ENCODE measurements at regions not wholly inside any gene's neighbourhood (a gene's known extent, or its start where the extent isn't known, plus 50 kb on each side); places are given as distances from the start of the nearest gene placed in this dataset.
"Not testable (repeated sequence)": the region's sequence is repeated elsewhere in the genome, so short reads cannot be mapped to it uniquely, and the experiment has no call there.

DNA sequence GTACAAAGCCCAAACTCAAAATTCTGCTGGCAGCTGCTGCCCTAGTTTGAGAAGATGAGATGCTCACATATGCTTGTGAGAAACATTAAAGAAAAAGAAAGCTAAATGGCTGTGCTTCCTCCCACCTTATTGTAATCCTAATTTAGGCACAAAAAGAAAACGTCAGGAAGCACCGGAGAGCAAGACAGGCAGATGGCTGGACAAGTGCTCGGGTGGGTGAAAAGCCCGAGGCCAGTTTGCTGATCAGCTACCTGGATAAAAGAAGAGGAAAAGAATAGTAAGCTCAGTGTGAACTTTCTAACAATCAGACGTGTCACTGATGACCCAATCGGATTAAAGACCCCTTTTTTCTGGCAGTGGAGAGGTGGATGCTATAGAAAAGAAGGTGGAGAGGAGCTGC is 368.0 kb upstream of the ATP10A start:
- TF ChIP-seq JUND (IDR thresholded peaks at IDR 0.05; ENCODE audit: low read depth): no peak
- in situ Hi-C loops (cut with HindIII; ENCODE audit: low pct_unique_long_range_greater_than_20kb, low sequenced_read_pairs): no loop called here
- DNase-seq (ENCODE audit: low read depth in 1 of 2, low spot score in 1 of 2): no peak

DNA sequence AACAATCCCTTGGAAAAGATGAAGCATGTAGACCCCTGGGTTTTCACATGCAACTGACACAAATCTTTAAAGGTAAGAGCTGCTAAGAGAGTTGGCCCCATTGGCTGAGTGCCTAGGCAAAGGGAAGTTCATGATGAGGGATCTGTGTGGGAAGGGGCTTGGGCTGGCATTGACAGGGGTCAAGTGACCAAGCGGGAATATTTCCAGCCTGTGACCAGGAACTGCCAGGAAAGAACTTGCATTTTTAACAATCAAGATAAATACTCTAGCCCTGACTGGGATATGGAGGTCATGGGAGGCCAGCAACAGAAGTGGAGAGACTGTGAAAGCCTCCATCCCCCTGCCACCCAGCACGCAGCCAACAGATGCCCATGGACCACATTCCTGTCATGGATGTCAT is 361.1 kb upstream of the ATP10A start:
- no peak for DNase-seq (ENCODE audit: low read depth in 1 of 2, low spot score in 1 of 2)
- no peak for TF ChIP-seq JUND (IDR thresholded peaks at IDR 0.05; ENCODE audit: low read depth)
- in situ Hi-C loops (cut with HindIII; ENCODE audit: low pct_unique_long_range_greater_than_20kb, low sequenced_read_pairs): no loop called here

DNA sequence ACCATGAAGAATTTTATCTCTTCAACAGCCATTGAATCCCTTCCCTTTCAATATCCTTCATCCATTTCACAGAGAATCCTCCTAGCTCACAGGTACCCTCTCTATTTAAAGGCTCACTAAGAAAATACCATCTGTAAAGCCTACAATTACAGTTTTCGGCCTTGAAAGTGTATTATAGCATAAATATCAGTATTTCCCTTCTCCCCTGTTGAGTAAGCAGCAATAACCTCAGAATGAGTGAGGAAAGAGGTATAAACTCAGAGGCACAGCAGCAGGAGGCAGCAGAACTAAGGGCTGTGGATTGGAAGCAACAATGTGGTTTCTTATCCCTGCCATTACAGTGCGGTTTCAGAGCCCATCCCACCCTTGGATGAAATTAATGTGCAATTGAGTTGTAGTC is 360.6 kb upstream of the ATP10A start:
- in situ Hi-C loops (cut with HindIII; ENCODE audit: low pct_unique_long_range_greater_than_20kb, low sequenced_read_pairs): no loop called here
- TF ChIP-seq JUND (IDR thresholded peaks at IDR 0.05; ENCODE audit: low read depth): no peak
- DNase-seq (ENCODE audit: low read depth in 1 of 2, low spot score in 1 of 2): no peak

- peak in 1 of 2 experiments; percentile 9 for DNase-seq (ENCODE audit: low read depth in 1 of 2, low spot score in 1 of 2)
- TF ChIP-seq JUND (IDR thresholded peaks at IDR 0.05; ENCODE audit: low read depth): no peak
- in situ Hi-C loops (cut with HindIII; ENCODE audit: low pct_unique_long_range_greater_than_20kb, low sequenced_read_pairs): no loop called here
Observed at GRCh38 chr15:26222781-26223180, 359.7 kb upstream of the ATP10A start.

DNA sequence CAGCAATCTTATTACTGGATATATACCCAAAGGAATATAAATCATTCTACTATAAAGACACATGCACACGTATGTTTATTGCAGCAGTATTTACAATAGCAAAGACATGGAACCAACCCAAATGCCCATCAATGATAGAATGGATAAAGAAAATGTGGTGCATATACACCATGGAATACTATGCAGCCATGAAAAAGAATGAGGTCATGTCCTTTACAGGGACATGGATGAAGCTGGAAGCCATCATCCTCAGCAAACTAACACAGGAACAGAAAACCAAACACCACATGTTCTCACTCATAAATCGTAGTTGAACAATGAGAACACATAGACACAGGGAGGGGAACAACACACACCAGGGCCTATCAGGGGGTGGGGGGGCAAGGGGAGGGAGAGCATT is 353.9 kb upstream of the ATP10A start:
- in situ Hi-C loops (cut with HindIII; ENCODE audit: low pct_unique_long_range_greater_than_20kb, low sequenced_read_pairs); DNase-seq (ENCODE audit: low read depth in 1 of 2, low spot score in 1 of 2): not testable (repeated sequence)

- in situ Hi-C loops (cut with HindIII; ENCODE audit: low pct_unique_long_range_greater_than_20kb, low sequenced_read_pairs): no loop called here
- TF ChIP-seq JUND (IDR thresholded peaks at IDR 0.05; ENCODE audit: low read depth): no peak
- DNase-seq (ENCODE audit: low read depth in 1 of 2, low spot score in 1 of 2): no peak
Observed at GRCh38 chr15:26214290-26214689, 351.2 kb upstream of the ATP10A start.

DNA sequence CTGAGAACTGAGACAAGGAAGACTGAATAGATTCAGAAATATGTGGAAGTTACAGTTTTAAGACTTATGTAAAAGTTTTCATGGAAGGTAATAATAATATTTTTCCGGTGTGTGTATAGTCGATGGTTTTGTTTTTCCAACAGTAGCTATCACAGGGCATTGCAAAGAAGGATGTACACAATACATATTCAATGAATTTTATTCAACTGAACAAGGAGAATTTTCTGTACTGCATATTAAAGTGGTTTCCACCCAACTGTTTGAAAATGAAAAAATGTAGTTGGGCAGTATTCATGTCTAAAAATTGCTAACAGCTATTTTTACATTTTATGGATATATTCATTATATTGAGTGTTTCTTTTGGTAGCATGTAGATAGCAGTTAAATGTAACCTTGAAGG is 350.3 kb upstream of the ATP10A start:
- in situ Hi-C loops (cut with HindIII; ENCODE audit: low pct_unique_long_range_greater_than_20kb, low sequenced_read_pairs): no loop called here
- no peak for DNase-seq (ENCODE audit: low read depth in 1 of 2, low spot score in 1 of 2)
- no peak for TF ChIP-seq JUND (IDR thresholded peaks at IDR 0.05; ENCODE audit: low read depth)

DNA sequence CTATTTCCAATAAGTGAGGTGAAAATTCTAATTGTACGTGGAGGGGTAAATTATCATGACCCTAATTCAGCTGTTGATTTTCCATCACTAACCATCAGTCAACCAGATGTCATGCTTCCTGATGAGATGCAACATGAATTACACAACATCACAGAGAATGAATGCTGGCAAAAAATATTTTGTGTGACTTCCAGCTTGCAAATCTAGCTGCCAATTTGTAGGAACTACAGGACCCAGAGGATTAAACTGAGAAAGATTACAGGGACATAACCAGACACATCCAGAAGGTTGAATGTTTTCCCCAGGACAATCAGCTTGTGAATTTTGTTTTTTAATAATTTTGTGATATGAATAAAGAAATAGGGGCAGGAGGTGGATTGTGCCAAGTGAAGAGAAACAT is 349.0 kb upstream of the ATP10A start:
- in situ Hi-C loops (cut with HindIII; ENCODE audit: low pct_unique_long_range_greater_than_20kb, low sequenced_read_pairs): no loop called here
- DNase-seq (ENCODE audit: low read depth in 1 of 2, low spot score in 1 of 2): no peak
- TF ChIP-seq JUND (IDR thresholded peaks at IDR 0.05; ENCODE audit: low read depth): no peak

GRCh38 chr15:26210980-26211379 is 347.9 kb upstream of the ATP10A start:
- TF ChIP-seq JUND (IDR thresholded peaks at IDR 0.05; ENCODE audit: low read depth): no peak
- in situ Hi-C loops (cut with HindIII; ENCODE audit: low pct_unique_long_range_greater_than_20kb, low sequenced_read_pairs): no loop called here
- DNase-seq (ENCODE audit: low read depth in 1 of 2, low spot score in 1 of 2): no peak

GRCh38 chr15:26201177-26201858 is 338.2 kb upstream of the ATP10A start:
- no peak for TF ChIP-seq JUND (IDR thresholded peaks at IDR 0.05; ENCODE audit: low read depth)
- in situ Hi-C loops (cut with HindIII; ENCODE audit: low pct_unique_long_range_greater_than_20kb, low sequenced_read_pairs): no loop called here
- no peak for DNase-seq (ENCODE audit: low read depth in 1 of 2, low spot score in 1 of 2)

DNA sequence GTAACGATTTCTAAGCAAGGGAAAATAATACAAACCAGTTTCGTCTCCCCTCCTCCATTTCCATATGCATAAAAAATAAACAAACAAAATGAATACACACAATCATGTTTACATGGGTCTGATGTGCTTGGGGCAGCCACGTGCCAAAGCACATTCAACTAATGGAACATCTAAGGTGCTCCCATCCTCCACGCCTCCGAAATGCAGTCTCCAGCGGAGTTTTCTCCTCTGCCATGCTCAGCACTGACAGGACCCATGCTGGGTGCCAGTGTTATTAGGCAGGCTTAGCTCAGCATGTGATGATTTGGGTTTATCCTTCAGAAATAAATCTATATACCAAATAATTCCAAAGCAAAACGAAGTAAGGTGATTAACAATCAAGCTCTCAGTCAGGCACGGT is 337.3 kb upstream of the ATP10A start:
- TF ChIP-seq JUND (IDR thresholded peaks at IDR 0.05; ENCODE audit: low read depth): no peak
- in situ Hi-C loops (cut with HindIII; ENCODE audit: low pct_unique_long_range_greater_than_20kb, low sequenced_read_pairs): no loop called here
- no peak for DNase-seq (ENCODE audit: low read depth in 1 of 2, low spot score in 1 of 2)

- DNase-seq (ENCODE audit: low read depth in 1 of 2, low spot score in 1 of 2): no peak
- TF ChIP-seq JUND (IDR thresholded peaks at IDR 0.05; ENCODE audit: low read depth): no peak
- in situ Hi-C loops (cut with HindIII; ENCODE audit: low pct_unique_long_range_greater_than_20kb, low sequenced_read_pairs): no loop called here
Observed at GRCh38 chr15:26197719-26198118, 334.6 kb upstream of the ATP10A start.

DNA sequence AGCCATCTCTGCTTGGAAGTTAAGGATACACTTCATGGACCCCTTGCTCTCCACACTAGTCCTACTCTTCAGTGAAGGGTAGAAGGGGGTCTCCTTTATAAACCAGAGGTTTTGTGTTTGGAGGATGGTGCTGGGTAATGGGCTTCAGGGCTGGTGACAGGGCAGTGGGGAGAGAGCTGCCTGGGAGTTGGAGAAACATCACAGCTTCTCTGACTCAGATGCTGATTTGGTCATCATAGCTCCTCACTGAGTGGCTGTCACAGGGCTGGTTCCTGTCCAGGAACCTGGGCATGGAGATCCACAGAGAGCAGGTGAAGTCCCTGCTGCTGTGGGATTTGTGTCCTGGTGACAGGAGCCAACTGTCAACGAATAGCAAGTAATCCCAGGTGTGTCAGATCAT is 333.9 kb upstream of the ATP10A start:
- TF ChIP-seq JUND (IDR thresholded peaks at IDR 0.05; ENCODE audit: low read depth): no peak
- no peak for DNase-seq (ENCODE audit: low read depth in 1 of 2, low spot score in 1 of 2)
- in situ Hi-C loops (cut with HindIII; ENCODE audit: low pct_unique_long_range_greater_than_20kb, low sequenced_read_pairs): no loop called here

GRCh38 chr15:26191193-26191592 is 328.1 kb upstream of the ATP10A start:
- no peak for TF ChIP-seq JUND (IDR thresholded peaks at IDR 0.05; ENCODE audit: low read depth)
- DNase-seq (ENCODE audit: low read depth in 1 of 2, low spot score in 1 of 2): no peak
- in situ Hi-C loops (cut with HindIII; ENCODE audit: low pct_unique_long_range_greater_than_20kb, low sequenced_read_pairs): no loop called here

DNA sequence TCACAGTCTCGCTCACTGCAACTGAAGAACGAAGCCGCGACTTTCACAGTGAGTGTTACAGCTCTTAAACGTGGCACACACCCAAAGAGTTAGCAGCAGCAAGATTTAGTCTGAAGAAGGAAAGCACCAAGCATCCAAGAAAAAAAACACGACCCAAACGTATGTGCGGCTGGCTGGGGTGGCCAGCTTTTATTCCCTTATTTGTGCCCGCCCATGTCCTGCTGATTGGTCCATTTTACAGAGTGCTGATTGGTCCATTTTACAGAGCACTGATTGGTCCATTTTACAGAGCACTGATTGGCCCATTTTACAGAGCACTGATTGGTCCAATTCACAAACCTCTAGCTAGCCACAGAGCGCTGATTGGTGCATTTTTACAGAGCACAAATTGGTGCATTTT is 323.0 kb upstream of the ATP10A start:
- in situ Hi-C loops (cut with HindIII; ENCODE audit: low pct_unique_long_range_greater_than_20kb, low sequenced_read_pairs): not testable (repeated sequence)

More for the DNA sequence above, 323.0 kb upstream of the ATP10A start:
- not testable (repeated sequence) for DNase-seq (ENCODE audit: low read depth in 1 of 2, low spot score in 1 of 2)
